Small intestine (tissue), 7 donors: ENCODE measurements at regions not wholly inside any gene's neighbourhood (a gene's known extent, or its start where the extent isn't known, plus 50 kb on each side); places are given as distances from the start of the nearest gene placed in this dataset.

Experiments
- DNase-seq, 2 donors: peaks; one replicate each; pipeline versions ENCODE4 v3.0.0 to v3.0.0-alpha.2; 2013
- FAIRE-seq: peaks from 2 replicates; lab custom pipeline; 2012; peaks lifted over from hg19 to GRCh38; lab: Jason Lieb, UNC
- H3K27ac ChIP-seq, 3 donors: one replicate each; pipeline ENCODE4 v1.5.1; 2013; ENCODE audit warnings: low read length in 2 of 3, mild to moderate bottlenecking in 2 of 3, control low read depth in 1 of 3, inconsistent platforms in 1 of 3, low read depth in 1 of 3, moderate library complexity in 1 of 3
- H3K27me3 ChIP-seq, 3 donors: one replicate each; pipeline ENCODE4 v1.6.1; 2013; ENCODE audit warnings: low read length in 3 of 3, inconsistent platforms in 1 of 3; ENCODE audit not compliant: control insufficient read depth in 3 of 3, insufficient read depth in 3 of 3
- H3K36me3 ChIP-seq, 3 donors: one replicate each; pipeline ENCODE4 v1.6.1; 2013; ENCODE audit warnings: low read length in 3 of 3, inconsistent platforms in 1 of 3, low read depth in 1 of 3, mild to moderate bottlenecking in 1 of 3, moderate library complexity in 1 of 3; ENCODE audit not compliant: control insufficient read depth in 3 of 3, insufficient read depth in 2 of 3
- H3K4me1 ChIP-seq, 3 donors: one replicate each; pipeline ENCODE4 v1.6.1; 2013; ENCODE audit warnings: low read length in 2 of 3, inconsistent platforms in 1 of 3, low read depth in 1 of 3, mild to moderate bottlenecking in 1 of 3, moderate library complexity in 1 of 3; ENCODE audit not compliant: control insufficient read depth in 3 of 3, insufficient read depth in 2 of 3
- H3K4me3 ChIP-seq, 3 donors: one replicate each; pipeline ENCODE4 v1.5.1; 2013; ENCODE audit warnings: low read length in 3 of 3, control low read depth in 1 of 3, inconsistent platforms in 1 of 3, low read depth in 1 of 3, mild to moderate bottlenecking in 1 of 3, moderate library complexity in 1 of 3
- H3K9me3 ChIP-seq, 2 donors: one replicate each; pipeline ENCODE4 v1.6.1; 2013; ENCODE audit warnings: low read depth in 1 of 2, low read length in 1 of 2; ENCODE audit not compliant: control insufficient read depth in 2 of 2, insufficient read depth in 1 of 2
- WGBS, 3 donors: extraction: QIAGEN DNeasy Blood & Tissue Kit; methylation state at CpG; one replicate each; pipeline ENCODE4 v1.1.7; 2013; 5-methylcytosine and 5-hydroxymethylcytosine counted together
- donor health status: healthy with polysubstance abuse.
- donor health status: control.
- donor health status: control.
- donor health status: Bipolar disorder and iron deficiency.
- donor health status: healthy.

DNA sequence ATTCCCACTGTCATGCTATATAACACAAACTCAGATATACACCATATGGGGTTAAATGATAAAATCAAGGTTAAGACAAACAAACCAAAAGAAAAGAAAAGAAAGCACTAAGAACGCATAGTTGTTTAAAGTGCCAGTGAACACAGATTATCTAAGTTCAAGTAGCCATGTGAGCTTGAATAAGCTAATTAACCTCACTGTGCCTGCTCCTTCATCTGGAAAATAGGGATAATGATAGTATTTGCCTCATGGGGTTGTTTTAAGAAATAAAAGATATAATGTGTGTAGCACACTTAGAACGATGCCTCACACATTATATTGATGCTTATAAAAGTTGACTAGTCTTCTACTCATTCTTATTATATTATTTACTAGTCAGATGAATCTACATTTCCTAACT is 72.6 kb upstream of the IL12A start:
- WGBS, 3 donors = 81 to 91% (median 87%) methylated on average over 2 of the region's 2 CpGs
- FAIRE-seq = no peak

DNA sequence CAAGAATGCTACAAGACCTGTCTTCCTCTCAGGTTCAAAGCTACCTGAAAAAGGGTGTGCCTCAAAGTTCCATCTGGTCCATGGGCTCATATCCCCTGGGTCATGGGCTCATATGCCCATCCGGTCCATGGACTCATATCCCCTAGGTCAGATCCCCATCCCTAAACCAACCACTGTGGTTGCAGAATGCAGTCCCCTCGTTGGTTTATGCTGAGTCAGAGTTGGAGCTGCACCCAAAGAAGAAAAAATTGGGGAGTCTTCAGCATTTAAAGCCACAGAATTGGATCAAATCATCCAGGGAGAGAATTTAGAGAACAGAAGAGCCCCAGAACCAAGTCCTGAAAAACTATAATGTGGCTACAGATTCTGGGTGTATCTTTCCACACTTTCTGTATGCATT is 71.5 kb upstream of the IL12A start:
- H3K4me3 ChIP-seq = no peak overlapping the region
- peaks cover 0 to 8% (median 0%) of the 10 kb centered on the region in 3 donors for H3K4me1 ChIP-seq
- H3K9me3 ChIP-seq = no peaks in the 10 kb centered on the region
- WGBS, 3 donors = 67 to 70% (median 67%) methylated on average over 2 of the region's 2 CpGs
- no peak overlapping the region for H3K27ac ChIP-seq
- DNase-seq (no peak), FAIRE-seq (no peak)
- no peaks in the 10 kb centered on the region for H3K36me3 ChIP-seq
- H3K27me3 ChIP-seq = no peaks in the 10 kb centered on the region

More for the DNA sequence above, 72.6 kb upstream of the IL12A start:
- DNase-seq = no peak
- Histone ChIP-seq H3K27me3 (no peaks in the 10 kb centered on the region), H3K9me3 (no peaks in the 10 kb centered on the region), H3K4me3 (no peak overlapping the region), H3K27ac (no peak overlapping the region), H3K36me3 (no peaks in the 10 kb centered on the region), H3K4me1 (peaks cover 0 to 11% (median 4%) of the 10 kb centered on the region in 3 donors)

DNA sequence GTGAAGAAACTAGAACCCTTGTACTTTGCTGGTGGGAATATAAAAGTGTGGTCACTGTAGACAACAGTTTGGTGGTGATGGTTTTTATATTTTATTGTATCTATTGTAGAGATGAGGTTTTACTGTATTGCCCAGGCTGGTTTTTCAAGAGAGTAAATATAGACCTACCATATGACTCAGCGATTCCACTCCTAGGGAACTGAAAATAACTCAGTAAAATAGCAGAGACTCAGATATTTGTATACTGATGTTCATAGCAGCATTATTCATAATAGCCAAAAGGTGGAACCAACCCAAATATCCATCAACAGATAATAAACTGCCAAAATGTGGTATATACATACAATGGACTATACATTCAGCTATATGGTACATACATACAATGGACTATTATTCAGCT is 68.8 kb upstream of the IL12A start:
- FAIRE-seq = no peak
- no peak for DNase-seq

DNA sequence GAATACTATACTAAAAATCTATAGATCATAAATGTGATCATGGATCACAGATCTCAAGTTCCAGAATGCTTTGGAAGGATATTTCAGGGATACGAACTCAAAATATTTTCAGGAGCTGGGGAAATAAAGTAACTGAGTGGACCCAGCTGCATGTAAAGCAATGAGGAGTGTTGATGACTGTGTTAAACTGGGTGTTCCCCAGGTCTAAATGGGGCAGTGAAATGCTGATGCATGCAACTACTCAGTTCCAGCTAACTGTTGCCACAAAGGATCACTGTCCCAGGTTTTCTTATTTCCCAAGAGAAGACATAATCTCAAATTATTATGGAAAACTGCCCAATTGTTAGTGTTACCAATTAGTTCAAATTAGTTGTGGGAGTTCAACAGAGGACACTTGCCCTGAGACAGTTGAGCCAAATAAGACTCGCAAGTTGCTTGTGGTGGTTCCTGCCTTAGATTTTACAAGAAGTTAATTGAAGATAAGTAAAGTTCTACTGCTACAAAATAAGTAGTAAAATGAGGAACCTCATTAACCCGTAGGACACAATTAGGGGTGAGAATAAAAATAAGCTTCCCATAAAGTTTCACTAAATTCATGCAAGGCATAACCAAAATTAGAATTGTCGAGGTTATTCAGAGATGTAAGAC is 66.3 kb upstream of the IL12A start:
- Histone ChIP-seq H3K4me1 (no peaks in the 10 kb centered on the region), H3K9me3 (no peaks in the 10 kb centered on the region), H3K27me3 (no peaks in the 10 kb centered on the region), H3K27ac (no peak overlapping the region), H3K4me3 (no peak overlapping the region), H3K36me3 (no peaks in the 10 kb centered on the region)
- WGBS, 3 donors = 79 to 88% (median 81%) methylated on average over 4 of the region's 4 CpGs
- FAIRE-seq = no peak
- DNase-seq = no peak

More for the DNA sequence above, 68.8 kb upstream of the IL12A start:
- H3K9me3 ChIP-seq = no peaks in the 10 kb centered on the region
- no peaks in the 10 kb centered on the region for H3K27me3 ChIP-seq
- H3K4me3 ChIP-seq = no peak overlapping the region
- H3K4me1 ChIP-seq = no peaks in the 10 kb centered on the region
- H3K27ac ChIP-seq = no peak overlapping the region
- WGBS, 3 donors = 58 to 95% (median 71%) methylated on average over 1 of the region's 1 CpG
- H3K36me3 ChIP-seq = no peaks in the 10 kb centered on the region

DNA sequence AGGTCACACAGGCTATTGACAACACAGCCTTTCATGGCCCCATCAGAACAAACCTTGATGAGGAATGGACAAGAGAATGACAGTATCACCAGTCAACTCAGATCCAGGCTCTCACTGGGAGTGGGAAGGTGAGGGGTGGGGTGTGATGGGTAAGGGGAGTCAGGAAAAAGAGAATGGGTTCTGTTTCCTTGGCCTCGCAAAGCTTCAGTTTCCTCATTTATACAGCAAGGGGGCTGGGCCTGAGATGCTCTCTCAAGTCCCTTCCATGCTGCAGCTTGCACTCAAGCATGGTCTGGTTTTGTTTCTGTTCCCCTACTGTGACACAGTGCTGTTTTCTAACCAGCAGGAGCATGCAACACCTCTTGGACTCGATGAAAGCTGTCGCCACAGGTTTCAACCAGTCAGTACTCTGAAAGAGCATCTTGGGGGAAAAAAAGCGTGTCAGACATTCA is 65.7 kb upstream of the IL12A start:
- no peak for FAIRE-seq
- WGBS, 3 donors = 78 to 88% (median 88%) methylated on average over 4 of the region's 4 CpGs

DNA sequence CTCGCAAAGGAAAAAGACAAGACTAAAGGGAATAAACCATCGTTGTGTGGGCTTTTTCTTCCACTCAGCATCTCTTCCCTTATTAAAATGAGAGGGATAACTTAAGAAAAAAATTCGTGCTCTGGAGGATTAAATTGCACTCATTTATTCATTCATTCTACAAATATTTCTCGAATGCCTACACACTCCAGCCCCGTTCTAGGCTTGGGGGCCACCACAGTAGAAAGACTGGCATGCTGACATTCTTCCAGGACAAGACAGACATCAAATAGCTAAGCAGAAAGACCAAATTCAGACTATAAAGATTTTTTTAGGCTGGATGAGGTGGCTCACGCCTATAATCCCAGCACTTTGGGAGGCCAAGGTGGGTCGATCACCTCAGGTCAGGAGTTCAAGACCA is 65.3 kb upstream of the IL12A start:
- Histone ChIP-seq H3K36me3 (no peaks in the 10 kb centered on the region), H3K27me3 (no peaks in the 10 kb centered on the region), H3K4me3 (no peak overlapping the region), H3K27ac (no peak overlapping the region), H3K9me3 (no peaks in the 10 kb centered on the region), H3K4me1 (no peaks in the 10 kb centered on the region)
- DNase-seq = no peak
- no peak for FAIRE-seq
- 85 to 87% (median 85%) methylated on average over 7 of the region's 7 CpGs for WGBS, 3 donors

More for the DNA sequence above, 65.7 kb upstream of the IL12A start:
- DNase-seq = no peak
- no peaks in the 10 kb centered on the region for H3K4me1 ChIP-seq
- no peak overlapping the region for H3K27ac ChIP-seq
- H3K27me3 ChIP-seq = no peaks in the 10 kb centered on the region
- H3K36me3 ChIP-seq = no peaks in the 10 kb centered on the region
- no peaks in the 10 kb centered on the region for H3K9me3 ChIP-seq
- H3K4me3 ChIP-seq = no peak overlapping the region

DNA sequence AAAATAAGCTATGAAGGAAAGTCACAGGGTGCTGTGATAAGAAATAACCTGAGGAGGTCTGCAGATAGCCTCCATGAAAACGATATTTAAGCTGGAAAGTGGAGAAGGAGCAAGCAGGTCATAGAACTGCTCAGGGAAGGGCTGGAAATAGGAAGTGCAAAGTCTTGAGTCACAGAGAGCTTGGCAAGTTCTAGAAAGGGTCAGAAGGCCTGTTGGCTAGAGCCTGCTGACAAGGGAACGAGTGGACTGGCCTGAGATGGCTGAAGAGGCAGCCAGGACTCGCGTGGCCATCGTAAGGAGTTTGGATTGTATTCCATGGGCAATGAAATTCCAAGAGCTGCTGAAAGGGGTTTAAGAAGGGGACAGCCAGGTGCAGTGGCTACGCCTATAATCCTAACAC is 64.7 kb upstream of the IL12A start:
- Histone ChIP-seq H3K4me3 (no peak overlapping the region), H3K4me1 (no peaks in the 10 kb centered on the region), H3K27ac (no peak overlapping the region), H3K27me3 (no peaks in the 10 kb centered on the region), H3K9me3 (no peaks in the 10 kb centered on the region), H3K36me3 (no peaks in the 10 kb centered on the region)
- FAIRE-seq = no peak
- no peak for DNase-seq
- WGBS, 3 donors = 84 to 92% (median 88%) methylated on average over 6 of the region's 6 CpGs

DNA sequence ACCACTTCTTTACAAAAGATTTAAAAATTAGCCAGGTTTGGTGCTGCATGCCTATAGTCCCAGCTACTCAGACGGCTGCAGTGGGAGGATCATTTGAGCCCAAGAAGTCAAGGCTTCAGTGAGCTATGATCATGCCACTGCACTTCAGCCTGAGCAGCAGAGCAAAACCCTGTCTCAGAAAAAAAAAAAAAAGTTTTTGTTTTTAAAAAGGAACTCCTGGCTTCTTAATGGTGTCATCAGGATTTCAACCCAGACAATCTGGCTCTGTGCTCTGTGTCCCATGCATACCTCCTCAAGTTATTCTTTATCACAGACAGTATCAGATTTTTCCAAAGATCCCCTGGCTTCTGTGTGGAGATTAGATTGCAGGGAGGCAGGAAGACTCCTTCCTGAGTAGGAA is 64.2 kb upstream of the IL12A start:
- no peak overlapping the region for H3K27ac ChIP-seq
- H3K27me3 ChIP-seq = no peaks in the 10 kb centered on the region
- H3K9me3 ChIP-seq = no peaks in the 10 kb centered on the region
- WGBS, 3 donors = 90 to 97% (median 90%) methylated on average over 1 of the region's 1 CpG
- peaks cover 0 to 3% (median 0%) of the 10 kb centered on the region in 3 donors for H3K4me1 ChIP-seq
- H3K4me3 ChIP-seq = no peak overlapping the region
- no peaks in the 10 kb centered on the region for H3K36me3 ChIP-seq
- FAIRE-seq = no peak
- DNase-seq = no peak

DNA sequence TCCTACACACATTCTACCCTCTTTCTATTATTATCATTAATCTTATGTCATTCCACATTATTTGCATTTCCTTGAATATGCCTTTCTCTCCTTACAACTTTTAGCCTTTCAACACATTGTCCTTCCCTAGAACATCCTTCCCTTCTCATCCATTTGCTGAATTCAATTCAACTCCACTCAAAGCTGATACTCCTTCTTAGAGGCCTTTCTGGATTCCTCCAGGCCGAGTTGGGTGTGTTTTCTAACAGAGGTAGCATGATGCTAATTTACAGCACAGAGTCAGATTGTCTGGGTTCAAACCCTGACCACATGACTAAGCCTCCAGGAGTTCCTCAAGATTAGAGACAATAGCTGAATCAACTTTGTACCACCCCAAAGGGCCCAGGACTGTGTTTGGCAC is 63.4 kb upstream of the IL12A start:
- H3K27me3 ChIP-seq = no peaks in the 10 kb centered on the region
- 69 to 89% (median 79%) methylated on average over 1 of the region's 1 CpG for WGBS, 3 donors
- H3K9me3 ChIP-seq = no peaks in the 10 kb centered on the region
- DNase-seq (no peak), FAIRE-seq (no peak)
- H3K4me3 ChIP-seq = no peak overlapping the region
- H3K27ac ChIP-seq = no peak overlapping the region
- H3K36me3 ChIP-seq = no peaks in the 10 kb centered on the region
- peaks cover 0 to 3% (median 0%) of the 10 kb centered on the region in 3 donors for H3K4me1 ChIP-seq
